ENCODE measurements at regions not wholly inside any gene's neighbourhood (a gene's known extent, or its start where the extent isn't known, plus 50 kb on each side); places are given as distances from the start of the nearest gene placed in this dataset.

DNA sequence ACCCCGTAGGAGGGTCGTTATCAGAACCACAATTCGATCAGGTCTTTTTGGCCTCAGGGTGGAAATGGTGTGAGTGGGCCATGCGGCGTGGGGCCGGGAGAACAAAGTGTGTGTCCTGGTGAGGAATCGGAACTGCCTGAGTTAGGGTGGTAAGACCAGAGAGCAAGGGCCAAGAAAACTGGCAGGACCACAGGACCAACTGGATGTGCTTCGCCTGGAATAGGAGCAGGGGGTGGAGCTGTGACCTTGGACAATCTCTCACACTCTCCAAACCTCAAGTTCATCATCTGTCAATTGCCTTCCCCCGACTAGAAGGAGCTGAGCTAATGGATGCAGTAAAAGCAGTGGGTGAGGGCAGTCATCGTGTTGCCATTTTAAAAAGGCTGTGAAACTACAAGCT, 59.5 kb downstream of the NAV1 start:
- TF ChIP-seq, protein P1, sequence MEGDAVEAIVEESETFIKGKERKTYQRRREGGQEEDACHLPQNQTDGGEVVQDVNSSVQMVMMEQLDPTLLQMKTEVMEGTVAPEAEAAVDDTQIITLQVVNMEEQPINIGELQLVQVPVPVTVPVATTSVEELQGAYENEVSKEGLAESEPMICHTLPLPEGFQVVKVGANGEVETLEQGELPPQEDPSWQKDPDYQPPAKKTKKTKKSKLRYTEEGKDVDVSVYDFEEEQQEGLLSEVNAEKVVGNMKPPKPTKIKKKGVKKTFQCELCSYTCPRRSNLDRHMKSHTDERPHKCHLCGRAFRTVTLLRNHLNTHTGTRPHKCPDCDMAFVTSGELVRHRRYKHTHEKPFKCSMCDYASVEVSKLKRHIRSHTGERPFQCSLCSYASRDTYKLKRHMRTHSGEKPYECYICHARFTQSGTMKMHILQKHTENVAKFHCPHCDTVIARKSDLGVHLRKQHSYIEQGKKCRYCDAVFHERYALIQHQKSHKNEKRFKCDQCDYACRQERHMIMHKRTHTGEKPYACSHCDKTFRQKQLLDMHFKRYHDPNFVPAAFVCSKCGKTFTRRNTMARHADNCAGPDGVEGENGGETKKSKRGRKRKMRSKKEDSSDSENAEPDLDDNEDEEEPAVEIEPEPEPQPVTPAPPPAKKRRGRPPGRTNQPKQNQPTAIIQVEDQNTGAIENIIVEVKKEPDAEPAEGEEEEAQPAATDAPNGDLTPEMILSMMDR (conservative IDR thresholded peaks at IDR 0.05), result no peak
- Histone ChIP-seq H3K27ac (ENCODE audit: low read depth, low read length) (no peak overlapping the region), H3K36me3 (ENCODE audit: control insufficient read depth, insufficient read depth, low read length) (no peaks in the 10 kb centered on the region), H3K9me3 (ENCODE audit: control insufficient read depth, low read length) (no peaks in the 10 kb centered on the region), H3K27me3 (ENCODE audit: control insufficient read depth, insufficient read depth, low read length, poor library complexity, severe bottlenecking) (no peaks in the 10 kb centered on the region), H3K4me1 (ENCODE audit: control insufficient read depth, insufficient read depth, low read length) (no peaks in the 10 kb centered on the region), H3K9ac (ENCODE audit: extremely low read depth, low read length, poor library complexity, severe bottlenecking) (no peak overlapping the region), H3K4me3 (ENCODE audit: low read length) (no peak overlapping the region)
- H3K27ac Mint-ChIP-seq, result no peak overlapping the region
- WGBS, 2 experiments (ENCODE audit: insufficient coverage in 1 of 2, insufficient read length in 1 of 2), result 92 to 94% methylated on average over 8 to 10 of the region's 10 CpGs
- H3K9me3 Mint-ChIP-seq, result no peaks in the 10 kb centered on the region
- H3K4me1 Mint-ChIP-seq, result no peaks in the 10 kb centered on the region
- no peak for DNase-seq
- H3K4me3 Mint-ChIP-seq, result no peak overlapping the region
- no peaks in the 10 kb centered on the region for H3K27me3 Mint-ChIP-seq (ENCODE audit: insufficient read depth)
- no peaks in the 10 kb centered on the region for H3K36me3 Mint-ChIP-seq (ENCODE audit: low read depth)

DNA sequence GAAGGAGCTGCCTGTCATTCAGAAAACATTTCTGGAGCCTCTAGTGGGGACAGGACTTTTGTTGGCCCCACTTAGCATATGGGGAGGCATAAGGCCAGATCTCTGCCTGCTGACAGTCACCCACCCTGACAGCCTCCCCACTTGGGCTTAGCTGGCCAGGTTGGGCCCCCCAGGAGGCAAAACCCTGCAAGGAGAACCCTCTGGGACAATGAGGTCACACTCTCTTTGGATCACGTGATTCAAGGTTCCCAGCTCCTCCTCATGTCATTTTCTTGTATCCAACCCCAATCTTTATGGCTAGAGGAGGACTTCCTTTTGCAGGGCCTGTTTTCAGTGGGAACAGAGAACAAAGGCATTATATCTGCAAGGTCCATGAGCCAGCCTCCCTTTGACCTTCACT, 60.0 kb downstream of the NAV1 start:
- no peak for DNase-seq
- no peaks in the 10 kb centered on the region for H3K36me3 ChIP-seq (ENCODE audit: control insufficient read depth, insufficient read depth, low read length)
- Mint-ChIP-seq H3K4me1 (no peaks in the 10 kb centered on the region), H3K27me3 (ENCODE audit: insufficient read depth) (no peaks in the 10 kb centered on the region), H3K36me3 (ENCODE audit: low read depth) (no peaks in the 10 kb centered on the region), H3K4me3 (no peak overlapping the region), H3K27ac (no peak overlapping the region), H3K9me3 (no peaks in the 10 kb centered on the region)
- no peaks in the 10 kb centered on the region for H3K9me3 ChIP-seq (ENCODE audit: control insufficient read depth, low read length)
- H3K4me1 ChIP-seq (ENCODE audit: control insufficient read depth, insufficient read depth, low read length), result no peaks in the 10 kb centered on the region
- H3K27ac ChIP-seq (ENCODE audit: low read depth, low read length), result no peak overlapping the region
- no peak overlapping the region for H3K9ac ChIP-seq (ENCODE audit: extremely low read depth, low read length, poor library complexity, severe bottlenecking)
- no peak overlapping the region for H3K4me3 ChIP-seq (ENCODE audit: low read length)
- 79 to 83% methylated on average over 1 of the region's 1 CpG for WGBS, 2 experiments (ENCODE audit: insufficient coverage in 1 of 2, insufficient read length in 1 of 2)
- TF ChIP-seq, protein P1 (conservative IDR thresholded peaks at IDR 0.05), result no peak
- H3K27me3 ChIP-seq (ENCODE audit: control insufficient read depth, insufficient read depth, low read length, poor library complexity, severe bottlenecking), result no peaks in the 10 kb centered on the region

DNA sequence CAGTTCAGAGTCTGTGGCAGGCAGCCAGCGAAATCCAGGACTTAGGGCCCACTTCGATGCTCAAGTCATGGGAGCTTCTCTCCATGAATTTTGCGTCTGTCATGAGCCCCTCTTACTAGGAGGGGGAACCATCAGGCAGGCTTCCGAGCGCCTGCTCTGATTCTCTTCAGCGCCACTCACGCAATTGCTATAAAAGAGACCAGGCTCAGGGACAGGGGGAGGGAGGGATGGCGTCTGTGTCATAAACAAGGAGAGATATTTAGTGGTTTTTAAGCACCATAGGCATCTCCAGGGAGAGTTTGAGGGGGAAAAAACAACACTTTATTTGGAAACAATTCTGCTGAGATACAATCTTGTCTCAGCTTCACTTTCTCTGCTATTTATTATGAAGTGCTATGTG, 60.6 kb downstream of the NAV1 start:
- Mint-ChIP-seq H3K9me3 (no peaks in the 10 kb centered on the region), H3K27me3 (ENCODE audit: insufficient read depth) (no peaks in the 10 kb centered on the region), H3K4me3 (no peak overlapping the region), H3K36me3 (ENCODE audit: low read depth) (no peaks in the 10 kb centered on the region), H3K27ac (no peak overlapping the region), H3K4me1 (no peaks in the 10 kb centered on the region)
- no peaks in the 10 kb centered on the region for H3K36me3 ChIP-seq (ENCODE audit: control insufficient read depth, insufficient read depth, low read length)
- H3K4me3 ChIP-seq (ENCODE audit: low read length), result no peak overlapping the region
- H3K4me1 ChIP-seq (ENCODE audit: control insufficient read depth, insufficient read depth, low read length), result no peaks in the 10 kb centered on the region
- no peaks in the 10 kb centered on the region for H3K27me3 ChIP-seq (ENCODE audit: control insufficient read depth, insufficient read depth, low read length, poor library complexity, severe bottlenecking)
- H3K9ac ChIP-seq (ENCODE audit: extremely low read depth, low read length, poor library complexity, severe bottlenecking), result no peak overlapping the region
- H3K27ac ChIP-seq (ENCODE audit: low read depth, low read length), result no peak overlapping the region
- TF ChIP-seq, protein P1 (conservative IDR thresholded peaks at IDR 0.05), result no peak
- no peak for DNase-seq
- 88 to 95% methylated on average over 8 of the region's 8 CpGs for WGBS, 2 experiments (ENCODE audit: insufficient coverage in 1 of 2, insufficient read length in 1 of 2)
- no peaks in the 10 kb centered on the region for H3K9me3 ChIP-seq (ENCODE audit: control insufficient read depth, low read length)
